GM18858 (cell line): ENCODE measurements at regions not wholly inside any gene's neighbourhood (a gene's known extent, or its start where the extent isn't known, plus 50 kb on each side); places are given as distances from the start of the nearest gene placed in this dataset.

Experiments used
- ATAC-seq: cut with Tn5 transposase; IDR thresholded peaks from one replicate; pipeline ENCODE4 v1.9.1; 2021; ENCODE audit not compliant: unreplicated experiment

GRCh38 chrX:126064901-126065541 is 101.1 kb downstream of the DCAF12L2 start:
- ATAC-seq, result no peak

DNA sequence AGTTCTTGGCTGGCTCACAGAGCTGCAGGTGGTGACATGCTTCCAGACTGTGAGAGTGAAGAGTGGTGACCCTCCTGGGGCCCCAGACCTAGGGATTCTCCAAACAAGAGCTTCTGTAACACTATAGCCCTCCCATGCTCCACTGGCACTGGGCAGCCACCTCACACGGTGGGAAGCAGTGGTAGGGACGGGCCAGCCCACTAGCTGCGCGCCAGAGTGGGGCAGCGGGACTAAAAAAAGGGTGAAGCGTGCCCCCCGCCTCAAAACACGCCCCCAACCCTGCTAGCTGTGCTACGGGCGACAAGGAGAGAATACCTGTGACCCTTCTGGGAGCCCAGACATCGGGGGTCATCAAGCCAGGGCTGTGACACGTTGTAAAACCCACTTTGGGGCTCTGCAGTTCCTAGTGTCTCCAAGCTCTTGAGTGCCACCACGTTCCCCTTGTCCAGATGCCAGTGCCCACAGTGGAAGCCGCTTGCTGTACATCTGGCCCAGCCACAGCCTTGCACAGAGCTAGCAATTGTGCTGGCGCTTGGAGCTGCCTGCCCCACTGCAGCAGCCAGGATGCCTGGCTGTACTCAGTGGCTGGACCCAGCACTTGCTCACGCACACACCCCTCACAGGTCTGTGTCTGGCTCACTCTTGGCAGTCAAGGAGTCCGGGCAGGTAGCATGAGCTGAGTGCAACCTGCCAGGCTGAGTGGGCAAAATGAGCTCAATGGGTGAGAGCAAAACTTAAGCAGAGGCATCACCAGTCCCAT is 100.0 kb downstream of the DCAF12L2 start:
- no peak for ATAC-seq
